Muscle layer of colon (tissue), 2 donors: ENCODE measurements at regions not wholly inside any gene's neighbourhood (a gene's known extent, or its start where the extent isn't known, plus 50 kb on each side); places are given as distances from the start of the nearest gene placed in this dataset.
"Not testable (repeated sequence)": the region's sequence is repeated elsewhere in the genome, so short reads cannot be mapped to it uniquely, and the experiment has no call there.

Experiments
- H3K27ac ChIP-seq: one replicate; pipeline ENCODE4 v1.7.0; 2013; ENCODE audit warnings: low read depth, mild to moderate bottlenecking, low read length, moderate library complexity
- H3K27me3 ChIP-seq, 2 donors: one replicate each; pipeline ENCODE4 v1.7.0; 2013; ENCODE audit warnings: low read length in 2 of 2, mild to moderate bottlenecking in 2 of 2; ENCODE audit not compliant: insufficient read depth in 2 of 2, control insufficient read depth in 1 of 2
- H3K36me3 ChIP-seq: one replicate; pipeline ENCODE4 v1.7.0; 2013; ENCODE audit warnings: mild to moderate bottlenecking, low read length; ENCODE audit not compliant: insufficient read depth
- H3K4me1 ChIP-seq: one replicate; pipeline ENCODE4 v1.7.0; 2013; ENCODE audit warnings: mild to moderate bottlenecking, low read length; ENCODE audit not compliant: insufficient read depth
- H3K4me3 ChIP-seq, 2 donors: one replicate each; pipeline ENCODE4 v1.7.0; 2013; ENCODE audit warnings: low read length in 2 of 2, low read depth in 1 of 2, mild to moderate bottlenecking in 1 of 2, moderate library complexity in 1 of 2
- H3K9ac ChIP-seq: one replicate; pipeline ENCODE4 v1.7.0; 2013; ENCODE audit warnings: low read length
- H3K9me3 ChIP-seq: one replicate; pipeline ENCODE4 v1.7.0; 2013; ENCODE audit warnings: mild to moderate bottlenecking, low read length
- donor health status: abdominal sarcoma.
- donor health status: Adenocarcinoma of cecum.

- no peak overlapping the region for H3K9ac ChIP-seq
- no peak overlapping the region for H3K27ac ChIP-seq
- H3K4me3 ChIP-seq: no peak overlapping the region
- no peaks in the 10 kb centered on the region for H3K27me3 ChIP-seq
- no peaks in the 10 kb centered on the region for H3K36me3 ChIP-seq
- H3K4me1 ChIP-seq: no peaks in the 10 kb centered on the region
- H3K9me3 ChIP-seq: no peaks in the 10 kb centered on the region
These were observed 154.4 kb downstream of the NPR3 start for GRCh38 chr5:32865475-32865874.

GRCh38 chr5:32866138-32866537 is 155.0 kb downstream of the NPR3 start:
- Histone ChIP-seq H3K27ac (no peak overlapping the region), H3K27me3 (no peaks in the 10 kb centered on the region), H3K9me3 (no peaks in the 10 kb centered on the region), H3K36me3 (no peaks in the 10 kb centered on the region), H3K9ac (no peak overlapping the region), H3K4me3 (no peak overlapping the region), H3K4me1 (no peaks in the 10 kb centered on the region)

- Histone ChIP-seq H3K9ac (no peak overlapping the region), H3K27ac (no peak overlapping the region), H3K4me1 (no peaks in the 10 kb centered on the region), H3K9me3 (no peaks in the 10 kb centered on the region), H3K4me3 (no peak overlapping the region), H3K27me3 (no peaks in the 10 kb centered on the region), H3K36me3 (no peaks in the 10 kb centered on the region)
These were observed 158.1 kb downstream of the NPR3 start for GRCh38 chr5:32869216-32869615.

- no peaks in the 10 kb centered on the region for H3K4me1 ChIP-seq
- H3K27me3 ChIP-seq: no peaks in the 10 kb centered on the region
- no peak overlapping the region for H3K9ac ChIP-seq
- H3K9me3 ChIP-seq: no peaks in the 10 kb centered on the region
- no peak overlapping the region for H3K27ac ChIP-seq
- no peak overlapping the region for H3K4me3 ChIP-seq
- no peaks in the 10 kb centered on the region for H3K36me3 ChIP-seq
These were observed 165.7 kb downstream of the NPR3 start for GRCh38 chr5:32876791-32877190.

GRCh38 chr5:32879364-32879763 is 168.2 kb downstream of the NPR3 start:
- H3K27ac ChIP-seq, H3K4me1 ChIP-seq, H3K4me3 ChIP-seq, H3K27me3 ChIP-seq, H3K36me3 ChIP-seq, H3K9me3 ChIP-seq, H3K9ac ChIP-seq: not testable (repeated sequence)

- no peak overlapping the region for H3K27ac ChIP-seq
- H3K27me3 ChIP-seq: no peaks in the 10 kb centered on the region
- H3K4me1 ChIP-seq: no peaks in the 10 kb centered on the region
- no peaks in the 10 kb centered on the region for H3K9me3 ChIP-seq
- no peak overlapping the region for H3K9ac ChIP-seq
- H3K4me3 ChIP-seq: no peak overlapping the region
- H3K36me3 ChIP-seq: no peaks in the 10 kb centered on the region
These were observed 169.7 kb downstream of the NPR3 start for GRCh38 chr5:32880796-32881195.

GRCh38 chr5:32887390-32887789 is 176.3 kb downstream of the NPR3 start:
- Histone ChIP-seq H3K4me3 (no peak overlapping the region), H3K36me3 (no peaks in the 10 kb centered on the region), H3K27me3 (no peaks in the 10 kb centered on the region), H3K9me3 (no peaks in the 10 kb centered on the region), H3K27ac (no peak overlapping the region), H3K4me1 (no peaks in the 10 kb centered on the region), H3K9ac (no peak overlapping the region)

GRCh38 chr5:32889078-32889477 is 178.0 kb downstream of the NPR3 start:
- no peaks in the 10 kb centered on the region for H3K9me3 ChIP-seq
- H3K4me3 ChIP-seq: no peak overlapping the region
- no peaks in the 10 kb centered on the region for H3K4me1 ChIP-seq
- H3K9ac ChIP-seq: no peak overlapping the region
- no peaks in the 10 kb centered on the region for H3K27me3 ChIP-seq
- no peaks in the 10 kb centered on the region for H3K36me3 ChIP-seq
- no peak overlapping the region for H3K27ac ChIP-seq

GRCh38 chr5:32903613-32904012 is 192.5 kb downstream of the NPR3 start:
- Histone ChIP-seq H3K9me3 (peaks cover 5% of the 10 kb centered on the region), H3K27me3 (no peaks in the 10 kb centered on the region), H3K36me3 (no peaks in the 10 kb centered on the region), H3K4me3 (no peak overlapping the region), H3K4me1 (no peaks in the 10 kb centered on the region), H3K9ac (no peak overlapping the region), H3K27ac (no peak overlapping the region)

- no peaks in the 10 kb centered on the region for H3K9me3 ChIP-seq
- H3K9ac ChIP-seq: no peak overlapping the region
- H3K4me3 ChIP-seq: no peak overlapping the region
- H3K4me1 ChIP-seq: no peaks in the 10 kb centered on the region
- H3K27ac ChIP-seq: no peak overlapping the region
- H3K36me3 ChIP-seq: no peaks in the 10 kb centered on the region
- H3K27me3 ChIP-seq: no peaks in the 10 kb centered on the region
These were observed 197.5 kb downstream of the NPR3 start for GRCh38 chr5:32908641-32909040.

- Histone ChIP-seq H3K9ac (no peak overlapping the region), H3K27me3 (no peaks in the 10 kb centered on the region), H3K9me3 (no peaks in the 10 kb centered on the region), H3K4me3 (no peak overlapping the region), H3K4me1 (no peaks in the 10 kb centered on the region), H3K36me3 (no peaks in the 10 kb centered on the region), H3K27ac (no peak overlapping the region)
These were observed 198.1 kb downstream of the NPR3 start for GRCh38 chr5:32909207-32909606.

- H3K36me3 ChIP-seq: no peaks in the 10 kb centered on the region
- no peak overlapping the region for H3K9ac ChIP-seq
- H3K9me3 ChIP-seq: no peaks in the 10 kb centered on the region
- no peaks in the 10 kb centered on the region for H3K4me1 ChIP-seq
- H3K27me3 ChIP-seq: no peaks in the 10 kb centered on the region
- no peak overlapping the region for H3K4me3 ChIP-seq
- no peak overlapping the region for H3K27ac ChIP-seq
These were observed 205.5 kb downstream of the NPR3 start for GRCh38 chr5:32916648-32917047.
